ENCODE measurements at regions not wholly inside any gene's neighbourhood (a gene's known extent, or its start where the extent isn't known, plus 50 kb on each side); places are given as distances from the start of the nearest gene placed in this dataset.

GRCh38 chr13:73810647-73811046, 323.6 kb downstream of the KLF12 start:
- TF ChIP-seq POLR2AphosphoS5 (IDR thresholded peaks at IDR 0.05; ENCODE audit: low read depth, low read length): no peak
- no peak for TF ChIP-seq SIN3A (IDR thresholded peaks at IDR 0.05; ENCODE audit: borderline replicate concordance, insufficient read depth, low read length)
- no peak for TF ChIP-seq REST (IDR thresholded peaks at IDR 0.05; ENCODE audit: insufficient read depth in 1 of 2, low read depth in 2 of 2, low read length in 2 of 2)
- no peak for TF ChIP-seq TAF1 (IDR thresholded peaks at IDR 0.05; ENCODE audit: borderline replicate concordance, insufficient read depth, low read length)
- no peak for TF ChIP-seq FOXP2 (optimal IDR thresholded peaks at IDR 0.05; ENCODE audit: borderline replicate concordance, extremely low read depth, extremely low read length, insufficient read depth)

All from PFSK-1 (cell line).